ENCODE measurements at regions not wholly inside any gene's neighbourhood (a gene's known extent, or its start where the extent isn't known, plus 50 kb on each side); places are given as distances from the start of the nearest gene placed in this dataset.

GRCh38 chr7:120168066-120168465 lies 104.9 kb upstream of the KCND2 start:
- TF ChIP-seq CTCF (conservative IDR thresholded peaks at IDR 0.05; ENCODE audit: control insufficient read depth, insufficient read depth, low read depth, low read length), result no peak
- H3K4me3 ChIP-seq (ENCODE audit: control insufficient read depth, low read depth, low read length), result no peak overlapping the region
- DNase-seq (ENCODE audit: low read depth), result peak; percentile 95

- DNase-seq (ENCODE audit: low read depth), result no peak
- no peak overlapping the region for H3K4me3 ChIP-seq (ENCODE audit: control insufficient read depth, low read depth, low read length)
- TF ChIP-seq CTCF (conservative IDR thresholded peaks at IDR 0.05; ENCODE audit: control insufficient read depth, insufficient read depth, low read depth, low read length), result no peak
Observed at GRCh38 chr7:120169996-120170783, 102.8 kb upstream of the KCND2 start.

GRCh38 chr7:120170834-120171233 lies 102.1 kb upstream of the KCND2 start:
- no peak for TF ChIP-seq CTCF (conservative IDR thresholded peaks at IDR 0.05; ENCODE audit: control insufficient read depth, insufficient read depth, low read depth, low read length)
- DNase-seq (ENCODE audit: low read depth), result peak; percentile 66
- H3K4me3 ChIP-seq (ENCODE audit: control insufficient read depth, low read depth, low read length), result no peak overlapping the region

GRCh38 chr7:120171406-120171805 lies 101.6 kb upstream of the KCND2 start:
- no peak for DNase-seq (ENCODE audit: low read depth)
- TF ChIP-seq CTCF (conservative IDR thresholded peaks at IDR 0.05; ENCODE audit: control insufficient read depth, insufficient read depth, low read depth, low read length), result no peak
- no peak overlapping the region for H3K4me3 ChIP-seq (ENCODE audit: control insufficient read depth, low read depth, low read length)

GRCh38 chr7:120180221-120180620 lies 92.8 kb upstream of the KCND2 start:
- DNase-seq (ENCODE audit: low read depth), result peak; percentile 17
- TF ChIP-seq CTCF (conservative IDR thresholded peaks at IDR 0.05; ENCODE audit: control insufficient read depth, insufficient read depth, low read depth, low read length), result no peak
- no peak overlapping the region for H3K4me3 ChIP-seq (ENCODE audit: control insufficient read depth, low read depth, low read length)

DNA sequence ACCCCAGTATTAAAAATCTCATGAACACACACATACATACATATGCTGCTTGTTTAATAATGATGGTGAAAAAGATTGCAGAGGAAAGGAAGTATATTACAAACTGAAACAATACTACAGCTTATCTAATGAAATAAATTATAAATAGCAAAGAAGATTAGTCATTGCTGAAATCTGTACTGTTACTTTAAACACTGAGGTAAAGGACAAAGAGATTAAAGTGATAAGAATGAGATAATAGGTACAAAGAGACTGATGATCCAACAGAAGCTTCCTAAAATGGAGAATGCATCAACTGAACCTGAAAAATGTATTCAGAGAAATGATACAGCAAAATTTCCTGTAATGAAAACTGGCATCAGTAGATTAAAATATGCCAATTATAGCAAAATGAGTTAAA lies 91.5 kb upstream of the KCND2 start:
- TF ChIP-seq CTCF (conservative IDR thresholded peaks at IDR 0.05; ENCODE audit: control insufficient read depth, insufficient read depth, low read depth, low read length), result no peak
- no peak for DNase-seq (ENCODE audit: low read depth)

More for the DNA sequence above, 91.5 kb upstream of the KCND2 start:
- H3K4me3 ChIP-seq (ENCODE audit: control insufficient read depth, low read depth, low read length), result no peak overlapping the region

Measured in fibroblast of mammary gland (primary cell).